B cell (primary cell): ENCODE measurements at regions not wholly inside any gene's neighbourhood (a gene's known extent, or its start where the extent isn't known, plus 50 kb on each side); places are given as distances from the start of the nearest gene placed in this dataset.

Experiments used
- CTCF ChIP-seq: fragments of 200-600 bp; IDR thresholded peaks from one replicate; pipeline ENCODE4 v1.8.0; 2022; ENCODE audit warnings: antibody characterized with exemption, mild to moderate bottlenecking
- EZH2 ChIP-seq: IDR thresholded peaks from 2 replicates; pipeline ENCODE4 v1.6.1; 2012; ENCODE audit warnings: borderline replicate concordance, low read depth, mild to moderate bottlenecking, moderate library complexity, low read length; ENCODE audit not compliant: insufficient read depth, poor library complexity, severe bottlenecking

GRCh38 chr18:11505993-11506392 is 103.4 kb upstream of the SLC35G4 start:
- TF ChIP-seq EZH2 = no peak
- TF ChIP-seq CTCF = no peak
